Lower leg skin (tissue), 3 donors: ENCODE measurements at regions not wholly inside any gene's neighbourhood (a gene's known extent, or its start where the extent isn't known, plus 50 kb on each side); places are given as distances from the start of the nearest gene placed in this dataset.

Source experiments
- CTCF ChIP-seq, 3 donors: fragments of 450-650 bp; IDR thresholded peaks; one replicate each; pipeline ENCODE4 v1.5.1; 2016; ENCODE audit warnings: antibody characterized with exemption in 3 of 3, mild to moderate bottlenecking in 3 of 3, moderate library complexity in 2 of 3
- POLR2A ChIP-seq, 2 donors: fragments of 450-650 bp; IDR thresholded peaks; one replicate each; pipeline ENCODE4 v1.6.1; 2016 to 2017; ENCODE audit warnings: antibody characterized with exemption in 2 of 2, mild to moderate bottlenecking in 1 of 2, moderate library complexity in 1 of 2

GRCh38 chr12:97363693-97364092 lies 98.9 kb upstream of the RMST start:
- no peak for TF ChIP-seq CTCF (IDR thresholded peaks at IDR 0.05)
- TF ChIP-seq POLR2A (IDR thresholded peaks at IDR 0.05), result no peak
